ENCODE measurements at regions not wholly inside any gene's neighbourhood (a gene's known extent, or its start where the extent isn't known, plus 50 kb on each side); places are given as distances from the start of the nearest gene placed in this dataset.

DNA sequence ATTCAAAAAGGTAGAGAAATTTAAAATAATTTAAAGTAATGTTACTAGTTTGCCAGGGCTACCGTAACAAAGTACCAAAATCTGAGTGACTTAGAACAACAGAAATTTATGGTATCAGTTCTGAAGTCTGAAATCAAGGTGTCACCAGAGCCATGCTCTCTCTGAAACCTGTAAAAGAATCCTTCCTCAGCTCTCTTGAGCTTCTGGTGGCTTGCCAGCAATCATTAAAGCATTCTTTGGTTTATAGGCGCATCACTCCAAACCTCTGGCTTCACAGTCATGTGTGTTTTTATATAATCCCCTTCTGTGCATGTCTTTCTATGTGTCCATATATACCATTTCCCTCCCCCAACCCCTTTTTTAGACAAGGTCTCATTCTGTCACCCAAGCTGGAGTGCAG lies 220.3 kb downstream of the COX7C start:
- TF ChIP-seq EGR1 (IDR thresholded peaks at IDR 0.05) (no peak), MAX (IDR thresholded peaks at IDR 0.05) (no peak), ZBTB7A (IDR thresholded peaks at IDR 0.05; ENCODE audit: low read depth) (no peak), CREB1 (IDR thresholded peaks at IDR 0.05; ENCODE audit: low read depth) (no peak)
